ENCODE measurements at regions not wholly inside any gene's neighbourhood (a gene's known extent, or its start where the extent isn't known, plus 50 kb on each side); places are given as distances from the start of the nearest gene placed in this dataset.
"Not testable (repeated sequence)": the region's sequence is repeated elsewhere in the genome, so short reads cannot be mapped to it uniquely, and the experiment has no call there.

GRCh38 chr12:78379065-78379464, 485.5 kb upstream of the SYT1 start:
- peaks cover 8 to 35% of the 10 kb centered on the region in 2 donors for H3K9me3 Mint-ChIP-seq
- not testable (repeated sequence) for H3K4me3 Mint-ChIP-seq, DNase-seq, H3K27ac Mint-ChIP-seq, H3K27me3 Mint-ChIP-seq, H3K4me1 Mint-ChIP-seq, ATAC-seq

DNA sequence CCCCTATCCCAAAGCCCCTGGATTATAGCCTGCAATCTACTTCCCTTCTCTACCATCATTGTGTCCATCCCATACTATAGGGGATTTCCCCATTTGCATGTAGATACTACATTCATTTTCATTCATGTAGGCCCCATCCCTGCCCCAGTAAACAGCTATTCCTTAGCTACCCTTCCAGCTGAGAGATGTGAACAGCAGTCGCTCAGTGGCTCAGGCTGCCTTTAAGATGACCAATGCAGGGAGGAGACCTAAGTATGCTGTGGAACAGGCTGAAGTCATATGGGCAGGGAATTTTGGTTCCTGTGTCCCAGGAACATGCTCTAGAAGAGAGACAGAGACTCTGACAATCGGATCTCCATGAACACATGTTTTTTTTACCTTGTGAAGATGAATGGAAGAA, 481.2 kb upstream of the SYT1 start:
- no peak for DNase-seq

DNA sequence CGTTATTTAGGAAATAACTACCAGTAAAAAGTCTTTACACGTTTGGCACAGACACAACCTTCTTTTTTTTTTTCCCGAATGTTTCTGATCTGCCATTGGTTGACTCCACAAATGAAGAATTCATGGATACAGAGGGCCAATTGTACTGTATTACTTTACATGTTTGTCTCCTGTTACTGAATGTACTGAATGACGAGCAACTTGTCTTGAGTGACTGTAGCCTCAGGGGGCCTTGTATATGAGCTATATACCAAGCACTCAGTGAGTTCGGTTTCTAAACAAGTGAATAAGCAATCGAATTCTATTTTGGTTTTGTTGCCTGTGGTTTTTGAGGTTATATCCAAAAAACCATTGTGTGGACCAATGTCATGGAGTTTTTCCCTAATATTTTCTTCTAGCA, 480.0 kb upstream of the SYT1 start:
- DNase-seq, result no peak
- no peak overlapping the region for H3K27ac Mint-ChIP-seq
- peaks cover 18 to 19% of the 10 kb centered on the region in 2 donors for H3K9me3 Mint-ChIP-seq
- no peaks in the 10 kb centered on the region for H3K27me3 Mint-ChIP-seq
- no peak for ATAC-seq
- H3K4me3 Mint-ChIP-seq, result no peak overlapping the region
- H3K4me1 Mint-ChIP-seq, result no peaks in the 10 kb centered on the region

More for the DNA sequence above, 481.2 kb upstream of the SYT1 start:
- Mint-ChIP-seq H3K27me3 (no peaks in the 10 kb centered on the region), H3K27ac (no peak overlapping the region), H3K4me3 (no peak overlapping the region), H3K4me1 (no peaks in the 10 kb centered on the region), H3K9me3 (peaks cover 21 to 30% of the 10 kb centered on the region in 2 donors)
- no peak for ATAC-seq

DNA sequence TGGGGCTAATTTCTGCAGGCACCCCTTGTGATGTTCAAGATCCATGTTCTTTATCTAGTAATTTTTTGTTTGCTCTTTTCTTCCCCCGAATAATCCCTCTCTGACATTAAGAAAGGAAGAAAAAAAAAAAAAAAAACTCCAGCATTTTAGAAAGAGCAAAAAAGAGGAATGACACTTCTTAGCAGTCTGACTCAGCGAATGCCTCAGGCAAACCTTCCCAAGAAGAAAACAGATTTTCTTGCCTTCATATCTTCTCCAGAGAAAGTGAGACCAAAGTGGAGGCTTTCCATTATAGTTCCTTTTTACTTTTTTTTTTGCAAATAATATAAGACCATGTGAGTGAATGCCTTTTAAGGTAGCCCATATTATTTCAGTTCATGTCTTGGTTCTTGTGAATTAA, 479.0 kb upstream of the SYT1 start:
- ATAC-seq, result no peak
- Mint-ChIP-seq H3K9me3 (peaks cover 12 to 13% of the 10 kb centered on the region in 2 donors), H3K27ac (no peak overlapping the region), H3K4me1 (no peaks in the 10 kb centered on the region), H3K27me3 (no peaks in the 10 kb centered on the region), H3K4me3 (no peak overlapping the region)
- DNase-seq, result no peak

DNA sequence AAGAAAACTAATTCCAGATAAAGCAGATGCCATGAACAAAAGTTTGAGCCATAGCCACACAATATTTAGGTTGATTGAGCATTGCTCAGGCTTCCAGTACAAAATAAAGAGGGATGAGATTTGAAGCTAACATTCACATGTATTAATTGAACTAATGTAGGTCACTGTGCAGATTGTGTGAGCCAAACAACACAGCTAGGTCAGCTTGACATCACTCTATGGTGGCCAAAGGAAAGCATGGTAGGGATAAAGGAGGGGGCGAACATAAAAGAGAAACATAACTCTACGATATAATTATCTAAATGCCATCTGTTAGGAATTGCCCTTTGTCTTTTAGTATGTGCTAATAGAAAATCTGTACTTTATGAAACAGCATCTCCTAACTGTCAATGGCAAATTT, 477.7 kb upstream of the SYT1 start:
- Mint-ChIP-seq H3K9me3 (peaks cover 12 to 13% of the 10 kb centered on the region in 2 donors), H3K27me3 (no peaks in the 10 kb centered on the region), H3K27ac (no peak overlapping the region), H3K4me1 (no peaks in the 10 kb centered on the region), H3K4me3 (no peak overlapping the region)
- DNase-seq (no peak), ATAC-seq (no peak)

GRCh38 chr12:78387721-78388120, 476.9 kb upstream of the SYT1 start:
- H3K9me3 Mint-ChIP-seq, result peaks cover 12 to 13% of the 10 kb centered on the region in 2 donors
- ATAC-seq, result no peak
- H3K4me3 Mint-ChIP-seq, result no peak overlapping the region

GRCh38 chr12:78388461-78388860, 476.1 kb upstream of the SYT1 start:
- no peak for ATAC-seq
- Mint-ChIP-seq H3K27ac (no peak overlapping the region), H3K4me1 (no peaks in the 10 kb centered on the region), H3K4me3 (no peak overlapping the region), H3K27me3 (no peaks in the 10 kb centered on the region), H3K9me3 (peaks cover 10 to 12% of the 10 kb centered on the region in 2 donors)
- DNase-seq, result no peak

More at GRCh38 chr12:78387721-78388120, 476.9 kb upstream of the SYT1 start:
- H3K27ac Mint-ChIP-seq, result no peak overlapping the region
- no peaks in the 10 kb centered on the region for H3K4me1 Mint-ChIP-seq
- no peaks in the 10 kb centered on the region for H3K27me3 Mint-ChIP-seq
- DNase-seq, result no peak

DNA sequence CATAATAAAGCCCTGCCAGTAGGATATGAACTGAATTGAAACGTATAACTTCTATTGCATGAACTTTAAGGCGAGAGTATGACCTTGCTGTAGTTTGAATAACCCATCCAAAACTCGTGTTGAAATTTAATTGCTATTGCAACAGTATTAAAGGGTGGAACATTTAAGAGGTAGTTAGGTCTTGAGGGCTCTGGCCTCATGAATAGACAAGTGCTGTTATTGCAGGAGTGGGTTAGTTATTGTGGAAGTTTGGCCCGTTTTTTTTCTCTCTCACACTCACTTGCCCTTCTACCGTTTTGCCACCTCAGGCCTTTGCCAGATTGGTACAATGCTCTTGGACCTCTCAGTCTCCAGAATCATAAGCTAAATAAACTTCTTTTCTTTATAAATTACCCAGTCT, 473.7 kb upstream of the SYT1 start:
- no peak for ATAC-seq

DNA sequence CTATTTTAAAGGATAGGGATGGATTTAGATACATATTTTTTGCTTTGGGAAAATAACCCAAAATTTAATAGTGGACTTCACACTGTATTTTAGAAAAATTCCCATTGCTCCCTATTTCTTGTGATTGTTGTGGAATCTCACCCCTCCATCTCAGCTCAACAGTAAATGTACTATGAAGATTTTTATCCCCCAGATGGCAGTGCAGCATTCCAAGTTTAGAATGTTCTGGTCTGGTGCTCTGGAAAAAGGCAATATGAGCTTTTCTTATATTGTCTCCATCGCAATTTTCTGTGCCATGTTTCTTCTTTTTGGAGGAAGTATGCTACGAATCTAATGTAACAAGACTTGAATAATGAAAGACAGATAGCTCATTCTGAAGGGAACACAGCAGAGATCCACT, 471.7 kb upstream of the SYT1 start:
- H3K4me1 Mint-ChIP-seq, result no peaks in the 10 kb centered on the region

More for the DNA sequence above, 473.7 kb upstream of the SYT1 start:
- no peaks in the 10 kb centered on the region for H3K27me3 Mint-ChIP-seq
- no peaks in the 10 kb centered on the region for H3K4me1 Mint-ChIP-seq
- H3K27ac Mint-ChIP-seq, result no peak overlapping the region
- H3K4me3 Mint-ChIP-seq, result no peak overlapping the region
- peaks cover 0 to 7% of the 10 kb centered on the region in 2 donors for H3K9me3 Mint-ChIP-seq
- no peak for DNase-seq

DNA sequence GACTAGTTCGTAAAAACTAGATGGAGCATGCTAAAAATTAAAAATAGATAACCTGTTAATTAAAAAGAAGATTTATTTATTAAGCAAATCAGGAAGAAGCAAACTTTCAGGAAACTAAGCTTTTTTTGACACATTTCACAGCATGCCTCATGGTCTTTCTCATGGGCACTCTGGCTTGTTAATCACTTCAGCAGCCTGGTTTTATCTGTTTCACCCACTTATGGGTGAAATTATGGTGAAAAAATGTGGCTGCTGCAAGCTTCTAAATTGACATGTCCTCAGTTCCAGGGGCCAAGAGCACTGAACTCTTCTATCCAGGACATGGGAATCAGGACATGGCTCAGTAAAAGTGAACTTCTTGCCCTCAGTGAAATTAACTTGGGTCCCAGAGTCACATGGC, 468.6 kb upstream of the SYT1 start:
- no peak overlapping the region for H3K27ac Mint-ChIP-seq
- H3K4me3 Mint-ChIP-seq, result no peak overlapping the region
- peaks cover 0 to 5% of the 10 kb centered on the region in 2 donors for H3K9me3 Mint-ChIP-seq
- no peaks in the 10 kb centered on the region for H3K4me1 Mint-ChIP-seq
- no peaks in the 10 kb centered on the region for H3K27me3 Mint-ChIP-seq
- no peak for ATAC-seq
- DNase-seq, result no peak

More for the DNA sequence above, 471.7 kb upstream of the SYT1 start:
- no peaks in the 10 kb centered on the region for H3K27me3 Mint-ChIP-seq
- no peak overlapping the region for H3K27ac Mint-ChIP-seq
- ATAC-seq (no peak), DNase-seq (no peak)
- H3K9me3 Mint-ChIP-seq, result peaks cover 0 to 2% of the 10 kb centered on the region in 2 donors
- H3K4me3 Mint-ChIP-seq, result no peak overlapping the region

GRCh38 chr12:78396538-78396937, 468.0 kb upstream of the SYT1 start:
- Mint-ChIP-seq H3K9me3 (peaks cover 0 to 5% of the 10 kb centered on the region in 2 donors), H3K4me3 (no peak overlapping the region), H3K27ac (no peak overlapping the region), H3K4me1 (no peaks in the 10 kb centered on the region), H3K27me3 (no peaks in the 10 kb centered on the region)
- DNase-seq (no peak), ATAC-seq (no peak)

DNA sequence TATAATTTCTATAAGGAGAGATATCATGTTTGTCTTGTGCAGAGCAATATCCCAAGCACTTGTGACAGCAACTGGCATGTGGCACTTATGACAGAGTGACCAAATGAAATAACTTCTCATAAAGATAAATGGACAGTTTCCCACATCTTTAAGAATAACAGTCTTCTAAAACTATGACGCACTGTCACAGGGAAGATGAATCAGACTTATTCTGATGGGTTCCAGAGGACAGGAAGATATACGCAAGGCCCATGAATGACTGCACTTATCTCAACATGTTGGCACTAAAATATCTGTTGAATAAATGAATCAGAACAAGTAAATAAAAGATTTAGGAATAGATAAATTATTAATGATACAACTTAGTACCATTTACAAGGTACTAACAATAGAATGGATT, 465.8 kb upstream of the SYT1 start:
- Mint-ChIP-seq H3K9me3 (peaks cover 0 to 5% of the 10 kb centered on the region in 2 donors), H3K27me3 (no peaks in the 10 kb centered on the region), H3K4me3 (no peak overlapping the region), H3K4me1 (no peaks in the 10 kb centered on the region), H3K27ac (no peak overlapping the region)
- DNase-seq (no peak), ATAC-seq (no peak)

- Mint-ChIP-seq H3K27ac (no peak overlapping the region), H3K27me3 (no peaks in the 10 kb centered on the region), H3K9me3 (peaks cover 0 to 5% of the 10 kb centered on the region in 2 donors), H3K4me3 (no peak overlapping the region), H3K4me1 (no peaks in the 10 kb centered on the region)
- ATAC-seq (no peak), DNase-seq (no peak)
Measured at GRCh38 chr12:78402366-78403134, 462.0 kb upstream of the SYT1 start.

GRCh38 chr12:78403136-78403535, 461.4 kb upstream of the SYT1 start:
- H3K27me3 Mint-ChIP-seq, result no peaks in the 10 kb centered on the region
- DNase-seq (no peak), ATAC-seq (no peak)
- H3K27ac Mint-ChIP-seq, result no peak overlapping the region
- no peak overlapping the region for H3K4me3 Mint-ChIP-seq
- no peaks in the 10 kb centered on the region for H3K4me1 Mint-ChIP-seq
- peaks cover 0 to under 1% of the 10 kb centered on the region in 2 donors for H3K9me3 Mint-ChIP-seq

GRCh38 chr12:78403681-78404080, 460.9 kb upstream of the SYT1 start:
- H3K9me3 Mint-ChIP-seq, result no peaks in the 10 kb centered on the region
- no peak for DNase-seq

DNA sequence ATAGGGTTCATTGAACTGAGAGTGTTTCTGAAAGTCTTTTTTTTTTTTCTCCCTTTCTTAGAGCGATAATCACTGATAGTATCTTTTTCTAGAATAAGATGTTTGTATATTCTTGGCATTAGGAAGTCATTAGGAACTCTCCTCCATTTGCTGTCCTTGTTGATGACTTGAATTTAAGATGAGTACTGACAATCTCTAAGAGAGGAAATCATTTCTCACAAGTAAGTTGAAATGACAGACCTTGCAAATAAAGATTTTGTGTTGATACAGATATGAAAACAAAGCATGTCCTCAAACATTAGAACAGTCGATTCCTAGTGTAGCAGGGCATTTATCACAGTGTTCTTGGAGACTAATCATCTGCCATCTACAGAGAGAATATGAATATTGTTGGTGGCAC, 458.4 kb upstream of the SYT1 start:
- ATAC-seq (no peak), DNase-seq (no peak)
- H3K4me3 Mint-ChIP-seq, result no peak overlapping the region
- no peaks in the 10 kb centered on the region for H3K4me1 Mint-ChIP-seq
- H3K27ac Mint-ChIP-seq, result no peak overlapping the region
- H3K27me3 Mint-ChIP-seq, result no peaks in the 10 kb centered on the region
- no peaks in the 10 kb centered on the region for H3K9me3 Mint-ChIP-seq

More at GRCh38 chr12:78403681-78404080, 460.9 kb upstream of the SYT1 start:
- Mint-ChIP-seq H3K4me1 (no peaks in the 10 kb centered on the region), H3K27me3 (no peaks in the 10 kb centered on the region), H3K27ac (no peak overlapping the region), H3K4me3 (no peak overlapping the region)
- ATAC-seq, result no peak

- Mint-ChIP-seq H3K27me3 (no peaks in the 10 kb centered on the region), H3K4me3 (no peak overlapping the region), H3K27ac (no peak overlapping the region), H3K9me3 (peaks cover 0 to 4% of the 10 kb centered on the region in 2 donors), H3K4me1 (no peaks in the 10 kb centered on the region)
- ATAC-seq (no peak), DNase-seq (no peak)
Measured at GRCh38 chr12:78406828-78407227, 457.7 kb upstream of the SYT1 start.
